Mesodermal cell (in vitro differentiated cells): ENCODE measurements at regions not wholly inside any gene's neighbourhood (a gene's known extent, or its start where the extent isn't known, plus 50 kb on each side); places are given as distances from the start of the nearest gene placed in this dataset.

Experiments
- H3K27ac ChIP-seq: 2 replicates; pipeline ENCODE4 v1.7.0; 2013; ENCODE audit warnings: mild to moderate bottlenecking, low read depth, low read length, moderate library complexity; ENCODE audit not compliant: severe bottlenecking
- H3K36me3 ChIP-seq: 2 replicates; pipeline ENCODE4 v1.7.1; 2013; ENCODE audit warnings: mild to moderate bottlenecking, low read length, moderate library complexity; ENCODE audit not compliant: control insufficient read depth, insufficient read depth
- H3K4me1 ChIP-seq: one replicate; pipeline ENCODE4 v1.7.1; 2013; ENCODE audit warnings: mild to moderate bottlenecking, low read length; ENCODE audit not compliant: insufficient read depth, control insufficient read depth, poor library complexity, severe bottlenecking
- H3K4me3 ChIP-seq: 2 replicates; pipeline ENCODE4 v1.7.0; 2013; ENCODE audit warnings: low read length, control low read depth, mild to moderate bottlenecking; ENCODE audit not compliant: insufficient read depth, poor library complexity, severe bottlenecking; ENCODE audit errors: extremely low read depth
- H3K9me3 ChIP-seq: 2 replicates; pipeline ENCODE4 v1.7.1; 2013; ENCODE audit warnings: mild to moderate bottlenecking, low read length, moderate library complexity; ENCODE audit not compliant: control insufficient read depth
- WGBS, 2 experiments: methylation state at CpG; one replicate each; pipeline ENCODE4 v1.1.5; 2013; ENCODE audit warnings: missing lambda C conversion rate in 2 of 2; ENCODE audit not compliant: insufficient coverage in 2 of 2; 5-methylcytosine and 5-hydroxymethylcytosine counted together

GRCh38 chr2:19458427-19459003 lies 100.1 kb upstream of the OSR1 start:
- Histone ChIP-seq H3K36me3 (no peaks in the 10 kb centered on the region), H3K9me3 (no peaks in the 10 kb centered on the region), H3K4me1 (no peaks in the 10 kb centered on the region), H3K4me3 (no peak overlapping the region), H3K27ac (no peak overlapping the region)
- 81 to 91% methylated on average over 1 of the region's 1 CpG for WGBS, 2 experiments

GRCh38 chr2:19457809-19458208 lies 99.4 kb upstream of the OSR1 start:
- H3K27ac ChIP-seq: no peak overlapping the region
- H3K36me3 ChIP-seq: no peaks in the 10 kb centered on the region
- H3K4me3 ChIP-seq: no peak overlapping the region
- H3K4me1 ChIP-seq: no peaks in the 10 kb centered on the region
- no peaks in the 10 kb centered on the region for H3K9me3 ChIP-seq

GRCh38 chr2:19456705-19457309 lies 98.4 kb upstream of the OSR1 start:
- Histone ChIP-seq H3K36me3 (no peaks in the 10 kb centered on the region), H3K27ac (no peak overlapping the region), H3K4me1 (no peaks in the 10 kb centered on the region), H3K4me3 (no peak overlapping the region), H3K9me3 (no peaks in the 10 kb centered on the region)
- 100% methylated on average over 1 of the region's 1 CpG; no CpG with 5 or more reads in 1 of the 2 experiments for WGBS, 2 experiments

DNA sequence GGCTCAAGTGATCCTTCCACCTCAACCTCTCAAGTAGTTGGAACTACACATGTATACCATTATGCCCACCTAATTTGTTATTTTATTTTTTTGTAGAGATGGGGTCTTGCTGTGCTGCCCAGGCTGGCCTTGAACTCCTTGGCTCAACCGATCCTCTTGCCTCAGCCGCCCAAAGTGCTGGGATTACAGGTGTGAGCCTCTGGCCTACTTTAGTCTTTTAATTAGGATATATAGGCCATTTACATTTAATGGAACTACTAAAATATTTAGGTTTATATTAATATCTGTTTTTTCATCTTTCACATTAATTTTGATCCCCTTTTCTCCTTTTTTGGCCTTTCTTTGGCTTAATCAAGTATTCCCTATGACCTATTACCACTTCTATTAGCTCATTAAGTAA lies 95.7 kb upstream of the OSR1 start:
- no peaks in the 10 kb centered on the region for H3K4me1 ChIP-seq
- no peaks in the 10 kb centered on the region for H3K36me3 ChIP-seq
- H3K27ac ChIP-seq: no peak overlapping the region
- H3K9me3 ChIP-seq: no peaks in the 10 kb centered on the region
- no CpG with 5 or more reads among the region's 2 CpGs for WGBS, 2 experiments
- no peak overlapping the region for H3K4me3 ChIP-seq

- WGBS, 2 experiments: 88 to 92% methylated on average over 1 to 2 of the region's 3 CpGs
- Histone ChIP-seq H3K36me3 (no peaks in the 10 kb centered on the region), H3K9me3 (no peaks in the 10 kb centered on the region), H3K27ac (no peak overlapping the region), H3K4me1 (no peaks in the 10 kb centered on the region), H3K4me3 (no peak overlapping the region)
Measured at GRCh38 chr2:19442731-19443130, 84.3 kb upstream of the OSR1 start.

DNA sequence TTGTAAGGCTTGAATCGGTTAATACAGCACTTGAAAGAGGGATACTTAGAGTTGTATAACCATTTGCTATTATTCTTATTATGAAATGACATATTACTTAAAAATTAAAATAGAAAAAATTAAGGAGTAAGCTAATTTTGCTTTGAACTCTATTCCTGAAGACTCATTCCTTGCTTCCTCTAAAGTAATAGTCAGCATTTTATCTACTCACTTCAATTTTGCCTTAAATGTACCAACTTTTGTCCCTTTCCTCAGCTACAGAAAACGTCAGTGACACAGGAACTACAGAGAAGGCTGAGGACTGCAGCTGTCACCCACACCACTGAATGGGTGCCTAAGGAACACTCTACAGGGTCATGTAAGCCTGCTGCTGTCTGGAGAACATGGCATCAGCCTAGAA lies 80.7 kb upstream of the OSR1 start:
- Histone ChIP-seq H3K36me3 (no peaks in the 10 kb centered on the region), H3K4me1 (no peaks in the 10 kb centered on the region), H3K9me3 (no peaks in the 10 kb centered on the region), H3K27ac (no peak overlapping the region), H3K4me3 (no peak overlapping the region)
- 67 to 82% methylated on average over 1 of the region's 2 CpGs for WGBS, 2 experiments

GRCh38 chr2:19435815-19436214 lies 77.4 kb upstream of the OSR1 start:
- WGBS, 2 experiments: 0% methylated on average over 1 of the region's 1 CpG
- no peaks in the 10 kb centered on the region for H3K4me1 ChIP-seq
- no peaks in the 10 kb centered on the region for H3K36me3 ChIP-seq
- H3K4me3 ChIP-seq: no peak overlapping the region
- H3K27ac ChIP-seq: no peak overlapping the region
- no peaks in the 10 kb centered on the region for H3K9me3 ChIP-seq

DNA sequence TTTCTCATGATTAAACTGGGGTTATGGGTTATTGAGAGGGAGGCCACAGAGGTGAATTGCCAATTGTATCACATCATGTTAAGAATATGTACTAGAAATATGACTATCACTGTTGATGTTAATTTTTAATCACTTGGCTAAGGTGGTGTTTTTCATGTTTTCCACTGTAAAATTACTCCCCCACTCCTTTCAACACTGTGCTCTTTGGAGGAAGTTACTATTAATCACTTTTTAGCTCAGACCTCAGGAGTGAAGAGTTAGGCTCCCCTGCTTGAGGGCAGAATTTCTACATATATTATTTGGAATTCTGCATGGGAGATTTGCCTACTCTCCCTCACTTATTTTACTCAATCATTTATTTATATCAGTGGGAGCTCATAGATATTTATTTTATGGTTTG lies 76.0 kb upstream of the OSR1 start:
- no peaks in the 10 kb centered on the region for H3K4me1 ChIP-seq

GRCh38 chr2:19426941-19427340 lies 68.5 kb upstream of the OSR1 start:
- H3K4me3 ChIP-seq: no peak overlapping the region
- no peaks in the 10 kb centered on the region for H3K36me3 ChIP-seq
- WGBS, 2 experiments: 87 to 95% methylated on average over 5 of the region's 6 CpGs
- H3K27ac ChIP-seq: no peak overlapping the region
- H3K9me3 ChIP-seq: no peaks in the 10 kb centered on the region
- no peaks in the 10 kb centered on the region for H3K4me1 ChIP-seq

More for the DNA sequence above, 76.0 kb upstream of the OSR1 start:
- no peak overlapping the region for H3K4me3 ChIP-seq
- H3K27ac ChIP-seq: no peak overlapping the region
- no peaks in the 10 kb centered on the region for H3K36me3 ChIP-seq
- H3K9me3 ChIP-seq: no peaks in the 10 kb centered on the region

DNA sequence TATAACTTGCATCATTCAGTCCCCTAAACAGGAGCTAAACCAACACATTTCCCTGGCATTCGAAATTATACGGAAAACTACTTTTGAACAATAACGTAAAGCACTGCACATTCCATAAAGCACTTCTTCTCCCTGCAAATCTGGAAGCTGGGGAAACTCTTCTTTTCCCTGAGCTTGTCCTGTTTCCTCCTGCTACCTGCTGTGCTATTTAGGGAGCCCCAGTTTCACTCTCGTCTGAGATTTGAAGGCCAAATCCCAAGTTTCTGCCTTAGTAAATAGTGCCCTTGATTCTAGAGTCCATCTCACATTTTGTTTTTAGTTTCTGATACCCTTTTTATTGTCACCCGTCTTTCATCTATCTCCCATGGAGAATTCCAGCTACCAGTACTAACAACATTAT lies 67.7 kb upstream of the OSR1 start:
- Histone ChIP-seq H3K27ac (no peak overlapping the region), H3K9me3 (no peaks in the 10 kb centered on the region), H3K4me3 (no peak overlapping the region), H3K36me3 (no peaks in the 10 kb centered on the region), H3K4me1 (no peaks in the 10 kb centered on the region)
- WGBS, 2 experiments: 66 to 73% methylated on average over 5 of the region's 5 CpGs

DNA sequence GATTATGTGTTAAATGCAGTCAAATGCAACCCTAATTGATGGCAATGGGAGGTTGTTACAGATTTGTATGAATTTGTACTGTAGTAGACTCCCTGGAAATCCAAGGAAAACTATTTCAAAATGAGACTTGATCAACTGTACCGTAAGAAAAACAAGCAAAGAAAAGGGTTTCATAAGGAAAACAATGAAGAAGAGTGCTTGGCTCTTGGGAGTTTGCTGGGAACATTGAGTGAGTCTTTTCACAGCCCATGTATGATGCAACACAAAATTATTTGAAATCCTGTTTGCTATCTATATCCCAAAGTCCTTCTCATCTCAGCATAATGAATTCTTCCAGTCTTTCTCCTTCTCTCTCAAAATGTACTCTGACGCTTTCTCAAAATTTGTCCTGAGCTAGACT lies 67.0 kb upstream of the OSR1 start:
- H3K9me3 ChIP-seq: no peaks in the 10 kb centered on the region
- H3K36me3 ChIP-seq: no peaks in the 10 kb centered on the region
- H3K27ac ChIP-seq: no peak overlapping the region
- no peak overlapping the region for H3K4me3 ChIP-seq
- no peaks in the 10 kb centered on the region for H3K4me1 ChIP-seq
- 84 to 85% methylated on average over 2 of the region's 2 CpGs for WGBS, 2 experiments
